HepG2 (cell line): ENCODE measurements at regions not wholly inside any gene's neighbourhood (a gene's known extent, or its start where the extent isn't known, plus 50 kb on each side); places are given as distances from the start of the nearest gene placed in this dataset.

Experiments used
- ATAC-seq: fragments of 200-7000 bp; cut with Tn5 transposase; 3 replicates; pipeline ENCODE4 v1.9.1; 2020; ENCODE audit warnings: mild to moderate bottlenecking, moderate library complexity
- BruUV-seq: library from RNA; stranded (reverse); fragments of 400-500 nt; replicated peaks from 2 replicates; lab custom pipeline; 2021; lab: Mats Ljungman, UMichigan
- CTCF ChIA-PET: fragments of 300-600 bp; formaldehyde crosslinking; extraction: SDS; loops from one replicate; lab custom pipeline; 2021; ENCODE audit warnings: low total read pairs, inconsistent platforms, low intra/inter-chr PET ratio; lab: Yijun Ruan, JAX
- POLR2A ChIA-PET: fragments of 350-600 bp; sonication (Branson Sonifier 250); formaldehyde crosslinking; loops from one replicate; lab custom pipeline; 2020; ENCODE audit warnings: antibody characterized with exemption, inconsistent platforms; lab: Yijun Ruan, JAX
- DNase-seq: peaks from one replicate; pipeline ENCODE4 v3.0.0-alpha.2; 2015; ENCODE audit warnings: low spot score
- FAIRE-seq: peaks from 3 replicates; lab custom pipeline; 2011; peaks lifted over from hg19 to GRCh38; lab: Jason Lieb, UNC
- H2AFZ ChIP-seq: one replicate; pipeline ENCODE4 v1.6.1; 2011; ENCODE audit warnings: low read length, inconsistent platforms
- H3K27ac ChIP-seq: fragments of 300-600 bp; 3 replicates; pipeline ENCODE4 v1.8.0; 2011; ENCODE audit warnings: mixed run types, mild to moderate bottlenecking, mixed read lengths, low read length, inconsistent platforms; ENCODE audit not compliant: insufficient read depth; ENCODE audit errors: extremely low read length
- H3K27me3 ChIP-seq, 2 experiments: fragments of 200-600 bp in 1 of 2; 2 replicates in 1 of 2; 3 replicates in 1 of 2; pipeline versions ENCODE4 v1.6.0 to v1.8.0; 2011; ENCODE audit warnings: low read length in 2 of 2, mild to moderate bottlenecking in 2 of 2, moderate library complexity in 2 of 2, inconsistent platforms in 1 of 2; ENCODE audit not compliant: insufficient read depth in 2 of 2, control insufficient read depth in 1 of 2
- H3K36me3 ChIP-seq, 2 experiments: fragments of 200-600 bp in 1 of 2; replicated peaks in 1 of 2; 2 replicates in 1 of 2; 3 replicates in 1 of 2; pipeline versions ENCODE4 v1.5.1 to v1.8.0; 2011; ENCODE audit warnings: low read length in 2 of 2, inconsistent platforms in 1 of 2; ENCODE audit not compliant: insufficient read depth in 2 of 2, control insufficient read depth in 1 of 2
- H3K4me1 ChIP-seq: 2 replicates; pipeline ENCODE4 v1.5.1; 2012; ENCODE audit warnings: low read length, inconsistent platforms; ENCODE audit not compliant: insufficient read depth
- H3K4me2 ChIP-seq: 2 replicates; pipeline ENCODE4 v1.6.0; 2011; ENCODE audit warnings: low read depth, low read length, inconsistent platforms
- H3K4me3 ChIP-seq, 3 experiments: fragments of 200-600 bp in 1 of 3; sonication (generic), shearing (Covaris generic) in 1 of 3; replicated peaks in 1 of 3; 2 replicates each; pipeline ENCODE4 v1.5.1; 2011 to 2016; ENCODE audit warnings: low read length in 3 of 3, inconsistent platforms in 2 of 3, low read depth in 2 of 3, mild to moderate bottlenecking in 2 of 3, control low read depth in 1 of 3, mixed read lengths in 1 of 3; ENCODE audit not compliant: insufficient read depth in 1 of 3
- H3K79me2 ChIP-seq: one replicate; pipeline ENCODE4 v1.6.1; 2011; ENCODE audit warnings: low read length, inconsistent platforms; ENCODE audit not compliant: insufficient read depth
- H3K9ac ChIP-seq: 2 replicates; pipeline ENCODE4 v1.6.0; 2011; ENCODE audit warnings: mild to moderate bottlenecking, low read depth, low read length, inconsistent platforms; ENCODE audit not compliant: insufficient read depth
- H3K9me3 ChIP-seq: 2 replicates; pipeline ENCODE4 v1.5.1; 2012; ENCODE audit warnings: mild to moderate bottlenecking, low read length
- H4K20me1 ChIP-seq: 2 replicates; pipeline ENCODE4 v1.6.0; 2011; ENCODE audit warnings: inconsistent platforms, mild to moderate bottlenecking, low read length, moderate library complexity; ENCODE audit not compliant: insufficient read depth
- CCDC6 ChIP-seq: sonication (generic); formaldehyde crosslinking; IDR thresholded peaks from 2 replicates; pipeline ENCODE4 v1.8.1; 2022; ENCODE audit warnings: mild to moderate bottlenecking, missing genetic modification reagents, moderate library complexity
- HMG20B ChIP-seq: conservative IDR thresholded peaks from 2 replicates; pipeline ENCODE4 v1.6.1; 2016; ENCODE audit warnings: missing genetic modification reagents, missing compliant biosample characterization
- HNF4A ChIP-seq: sonication (generic); formaldehyde crosslinking; IDR thresholded peaks from 2 replicates; pipeline ENCODE4 v1.4.0; 2020; ENCODE audit warnings: missing genetic modification reagents
- ISL2 ChIP-seq: sonication (generic); formaldehyde crosslinking; IDR thresholded peaks from 2 replicates; pipeline ENCODE4 v1.5.0; 2020; ENCODE audit warnings: missing genetic modification reagents
- NCOA2 ChIP-seq: sonication (generic); formaldehyde crosslinking; IDR thresholded peaks from 2 replicates; pipeline ENCODE4 v1.8.0; 2022; ENCODE audit warnings: inconsistent platforms
- NRL ChIP-seq: sonication (generic); formaldehyde crosslinking; IDR thresholded peaks from 2 replicates; pipeline ENCODE4 v1.5.0; 2020; ENCODE audit warnings: missing genetic modification reagents, mild to moderate bottlenecking, moderate library complexity, borderline replicate concordance
- PRPF4 ChIP-seq: fragments of 200-400 bp; formaldehyde crosslinking; IDR thresholded peaks from 2 replicates; pipeline ENCODE4 v1.6.1; 2016; ENCODE audit warnings: low read length, low read depth; ENCODE audit not compliant: poor library complexity, severe bottlenecking
- SMC3 ChIP-seq: IDR thresholded peaks from 2 replicates; pipeline ENCODE4 v1.6.1; 2011; ENCODE audit warnings: low read length, improper control_type of control experiment
- STAG1 ChIP-seq: sonication (generic); formaldehyde crosslinking; IDR thresholded peaks from 2 replicates; pipeline ENCODE4 v1.4.0; 2020; ENCODE audit warnings: missing genetic modification reagents
- TMF1 ChIP-seq: sonication (generic); formaldehyde crosslinking; IDR thresholded peaks from 2 replicates; pipeline ENCODE4 v1.8.1; 2022; ENCODE audit warnings: low read depth, missing genetic modification reagents
- ZBTB14 ChIP-seq: sonication (generic); formaldehyde crosslinking; IDR thresholded peaks from 2 replicates; pipeline ENCODE4 v1.4.0; 2020; ENCODE audit warnings: missing genetic modification reagents
- ZKSCAN5 ChIP-seq: sonication (generic); formaldehyde crosslinking; IDR thresholded peaks from 2 replicates; pipeline ENCODE4 v1.5.1; 2020; ENCODE audit warnings: mild to moderate bottlenecking, missing genetic modification reagents
- ZNF337 ChIP-seq: sonication (generic); formaldehyde crosslinking; IDR thresholded peaks from 2 replicates; pipeline ENCODE4 v1.5.1; 2020; ENCODE audit warnings: missing genetic modification reagents, low read depth, mild to moderate bottlenecking, borderline replicate concordance
- WGBS: methylation state at CpG from one replicate; pipeline ENCODE4 v1.1.6; 2017; ENCODE audit warnings: low lambda C conversion rate; 5-methylcytosine and 5-hydroxymethylcytosine counted together
- in situ Hi-C: cut with HindIII; loops from 2 replicates; pipeline ENCODE4 v1.10.0; 2017; ENCODE audit warnings: low pct_unique_long_range_greater_than_20kb; ENCODE audit not compliant: extremely low pct_ligation_motif_present
- intact Hi-C: fragments of 100-400 bp; cut with micrococcal nuclease; formaldehyde crosslinking; loops from one replicate; pipeline ENCODE4 v1.10.0; 2022; ENCODE audit not compliant: unreplicated experiment
- TF ChIP-seq, protein P1 (sequence below): sonication (generic); formaldehyde crosslinking; IDR thresholded peaks from 2 replicates; pipeline ENCODE4 v1.5.0; 2020; ENCODE audit warnings: mild to moderate bottlenecking, missing genetic modification reagents, moderate library complexity

GRCh38 chr7:13032576-13032975, 345.1 kb downstream of the ARL4A start:
- ChIA-PET POLR2A (no interaction called here), CTCF (no interaction called here)
- TF ChIP-seq, protein P1, sequence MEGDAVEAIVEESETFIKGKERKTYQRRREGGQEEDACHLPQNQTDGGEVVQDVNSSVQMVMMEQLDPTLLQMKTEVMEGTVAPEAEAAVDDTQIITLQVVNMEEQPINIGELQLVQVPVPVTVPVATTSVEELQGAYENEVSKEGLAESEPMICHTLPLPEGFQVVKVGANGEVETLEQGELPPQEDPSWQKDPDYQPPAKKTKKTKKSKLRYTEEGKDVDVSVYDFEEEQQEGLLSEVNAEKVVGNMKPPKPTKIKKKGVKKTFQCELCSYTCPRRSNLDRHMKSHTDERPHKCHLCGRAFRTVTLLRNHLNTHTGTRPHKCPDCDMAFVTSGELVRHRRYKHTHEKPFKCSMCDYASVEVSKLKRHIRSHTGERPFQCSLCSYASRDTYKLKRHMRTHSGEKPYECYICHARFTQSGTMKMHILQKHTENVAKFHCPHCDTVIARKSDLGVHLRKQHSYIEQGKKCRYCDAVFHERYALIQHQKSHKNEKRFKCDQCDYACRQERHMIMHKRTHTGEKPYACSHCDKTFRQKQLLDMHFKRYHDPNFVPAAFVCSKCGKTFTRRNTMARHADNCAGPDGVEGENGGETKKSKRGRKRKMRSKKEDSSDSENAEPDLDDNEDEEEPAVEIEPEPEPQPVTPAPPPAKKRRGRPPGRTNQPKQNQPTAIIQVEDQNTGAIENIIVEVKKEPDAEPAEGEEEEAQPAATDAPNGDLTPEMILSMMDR (CRISPR knock-in tag): peak; percentile 32
- TF ChIP-seq SMC3: peak; percentile 37; the same call in 1 of the 2 replicates
- TF ChIP-seq STAG1: peak; percentile 36
- TF ChIP-seq TMF1 (CRISPR knock-in tag): no peak
- TF ChIP-seq CCDC6 (CRISPR knock-in tag): no peak
- in situ Hi-C loops: no loop called here
- no peak overlapping the region for H3K4me2 ChIP-seq
- no peak overlapping the region for H3K9ac ChIP-seq
- BruUV-seq: no TSS peak
- H4K20me1 ChIP-seq: no peaks in the 10 kb centered on the region
- H3K79me2 ChIP-seq: no peaks in the 10 kb centered on the region
- no peaks in the 10 kb centered on the region for H3K36me3 ChIP-seq
- no peaks in the 10 kb centered on the region for H3K9me3 ChIP-seq
- ATAC-seq: peak; percentile 59; the same call in 2 of the 3 replicates
- no peak for DNase-seq
- H3K27me3 ChIP-seq: no peaks in the 10 kb centered on the region
- H3K4me1 ChIP-seq: peaks cover 17% of the 10 kb centered on the region; the same call in 1 of the 2 replicates
- no peak overlapping the region for H2AFZ ChIP-seq
- no peak overlapping the region for H3K4me3 ChIP-seq
- H3K27ac ChIP-seq: no peak overlapping the region
- intact Hi-C loops: no loop called here
- WGBS: 80% methylated on average over 2 of the region's 2 CpGs
- no peak for FAIRE-seq

DNA sequence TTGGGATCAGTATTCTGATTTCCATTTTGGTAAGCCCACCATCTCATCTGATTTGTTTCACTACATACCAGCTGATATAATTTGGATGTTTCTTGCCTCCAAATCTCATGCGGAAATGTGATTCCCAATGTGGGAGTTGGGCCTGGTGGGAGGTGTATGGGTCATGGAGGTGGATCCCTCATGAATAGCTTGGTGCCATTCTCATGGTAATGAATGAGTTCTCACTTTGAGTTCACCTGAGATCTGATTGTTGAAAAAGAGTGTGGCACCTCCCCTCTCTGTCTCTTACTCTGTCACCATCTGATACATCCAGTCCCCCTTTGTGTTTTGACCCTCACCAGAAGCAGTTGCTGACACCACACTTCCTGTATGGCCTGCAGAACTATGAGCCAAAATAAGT, 347.3 kb downstream of the ARL4A start:
- Histone ChIP-seq H3K27ac (no peak overlapping the region), H3K9me3 (no peaks in the 10 kb centered on the region), H3K79me2 (no peaks in the 10 kb centered on the region), H2AFZ (no peak overlapping the region), H3K4me3 (no peak overlapping the region), H3K4me1 (peaks cover 17% of the 10 kb centered on the region; the same call in 1 of the 2 replicates), H3K4me2 (no peak overlapping the region), H3K36me3 (no peaks in the 10 kb centered on the region), H3K27me3 (no peaks in the 10 kb centered on the region), H3K9ac (no peak overlapping the region), H4K20me1 (no peaks in the 10 kb centered on the region)
- intact Hi-C loops (no loop called here), in situ Hi-C loops (no loop called here)
- FAIRE-seq (no peak), ATAC-seq (no peak), DNase-seq (no peak)
- WGBS: 100% methylated on average over 1 of the region's 1 CpG
- CTCF ChIA-PET: no interaction called here
- BruUV-seq: no TSS peak
- POLR2A ChIA-PET: no interaction called here
- no peak for TF ChIP-seq ISL2 (CRISPR knock-in tag)
- TF ChIP-seq PRPF4: no peak
- TF ChIP-seq ZBTB14: no peak
- no peak for TF ChIP-seq NCOA2
- no peak for TF ChIP-seq ZKSCAN5 (CRISPR knock-in tag)
- TF ChIP-seq HMG20B: no peak
- TF ChIP-seq NRL (CRISPR knock-in tag): no peak
- no peak for TF ChIP-seq HNF4A (CRISPR knock-in tag)
- no peak for TF ChIP-seq ZNF337
